NCI-H748 treated with DMSO at 0.1 percent for 48 hours (cell line): ENCODE measurements at regions not wholly inside any gene's neighbourhood (a gene's known extent, or its start where the extent isn't known, plus 50 kb on each side); places are given as distances from the start of the nearest gene placed in this dataset.

Source experiments
- DNase-seq: peaks from one replicate; lab custom pipeline; 2025; lab: John Stamatoyannopoulos, UW

DNA sequence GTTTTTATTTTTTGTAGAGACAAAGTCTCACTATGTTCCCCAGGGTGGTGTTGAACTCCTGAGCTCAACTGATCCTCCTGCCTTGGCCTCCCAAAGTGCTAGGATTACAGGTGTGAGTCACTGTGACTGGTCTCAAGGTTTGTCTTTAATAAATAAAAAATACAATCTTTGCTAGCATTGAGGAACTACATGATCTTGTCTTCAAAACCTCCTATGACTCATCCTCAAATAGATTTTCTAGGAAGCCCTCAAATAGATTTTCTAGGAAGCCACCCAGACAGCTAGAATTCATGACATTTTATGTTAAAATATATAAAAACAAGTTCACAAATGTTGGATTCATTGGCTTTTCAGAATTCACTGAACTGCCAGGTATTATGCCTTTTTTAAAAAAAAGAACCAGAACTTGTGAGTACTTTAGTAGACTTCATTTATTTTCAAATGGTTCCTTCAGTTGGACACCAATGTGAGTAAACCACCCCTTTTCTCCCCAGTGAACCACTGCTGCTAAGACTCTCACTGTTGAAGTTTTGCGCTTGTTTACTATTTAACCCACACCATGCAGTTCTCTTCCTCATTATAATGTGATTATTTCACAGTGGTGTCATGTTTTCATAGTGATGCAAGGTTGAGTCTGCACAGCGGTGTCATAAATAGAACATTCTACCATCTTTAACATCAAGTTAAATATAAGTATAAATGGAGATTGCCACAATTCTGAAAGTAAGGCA lies 303.9 kb downstream of the CASP12 start:
- DNase-seq: no peak

GRCh38 chr11:104588970-104589369 lies 309.3 kb downstream of the CASP12 start:
- DNase-seq: no peak

DNA sequence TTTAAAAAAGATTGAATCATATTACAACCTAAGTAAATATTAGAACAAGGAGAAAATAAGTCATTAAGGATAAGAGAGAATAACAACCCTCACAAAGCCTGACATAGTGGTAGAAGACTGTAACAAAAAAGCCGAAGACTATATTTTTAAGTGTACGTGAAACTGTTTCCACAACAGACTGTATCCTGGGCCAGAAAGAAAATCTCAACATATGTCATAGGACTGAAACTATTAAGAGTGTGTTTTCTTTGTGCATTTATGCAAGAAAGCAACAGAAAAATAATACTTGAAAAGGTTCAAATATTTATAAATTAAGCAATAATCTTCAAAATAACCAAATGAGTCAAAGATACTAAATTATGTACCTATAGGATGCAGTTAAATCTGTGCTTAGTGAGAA lies 309.8 kb downstream of the CASP12 start:
- DNase-seq: no peak

- DNase-seq: no peak
These were observed 313.4 kb downstream of the CASP12 start for GRCh38 chr11:104584823-104585222.

- no peak for DNase-seq
These were observed 314.4 kb downstream of the CASP12 start for GRCh38 chr11:104583857-104584256.

GRCh38 chr11:104582431-104582830 lies 315.8 kb downstream of the CASP12 start:
- DNase-seq: no peak

GRCh38 chr11:104581246-104581980 lies 316.8 kb downstream of the CASP12 start:
- DNase-seq: no peak

DNA sequence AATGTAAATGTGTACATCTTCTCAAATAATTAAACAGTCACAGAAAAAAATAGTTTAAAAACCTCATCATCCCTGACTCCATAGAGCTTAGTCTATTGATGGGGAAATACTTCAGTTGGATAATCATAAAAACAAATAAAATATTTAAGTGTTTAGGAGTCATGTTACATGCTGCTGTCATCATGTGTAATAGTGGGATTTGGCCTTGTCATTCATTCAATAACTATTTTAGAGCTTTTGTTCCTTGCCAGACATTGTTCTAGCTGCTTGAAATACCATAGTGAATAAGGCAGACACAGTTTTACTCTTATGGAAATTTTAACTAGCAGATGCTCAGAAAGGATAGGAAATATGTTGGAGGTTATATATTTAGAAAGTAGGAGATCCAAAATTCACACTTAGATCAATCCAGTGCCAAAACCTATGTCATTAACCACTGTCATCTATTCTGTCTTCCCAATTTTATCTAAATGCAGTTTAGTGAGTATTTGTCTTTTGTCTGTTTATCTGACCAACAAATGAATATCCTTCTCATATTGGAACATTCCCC lies 324.7 kb downstream of the CASP12 start:
- no peak for DNase-seq

DNA sequence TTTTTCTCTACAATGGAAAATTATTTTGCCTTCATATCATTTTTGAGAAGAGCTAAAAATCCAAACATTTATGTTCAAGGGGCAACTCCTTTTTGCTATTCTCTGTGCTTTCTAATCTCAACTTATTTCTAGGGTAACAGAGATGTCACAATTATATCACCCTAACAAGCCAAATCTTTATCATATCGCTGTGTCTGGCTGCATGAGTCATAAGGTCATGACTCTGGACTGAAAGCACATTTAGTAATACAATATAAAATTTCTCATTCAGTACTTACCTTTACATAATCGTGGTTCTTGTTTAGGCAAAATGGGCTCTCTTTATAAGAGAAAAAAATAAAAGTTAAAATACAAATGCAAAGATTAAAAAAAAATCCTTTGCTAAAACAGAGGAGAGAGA lies 326.0 kb downstream of the CASP12 start:
- DNase-seq: no peak

DNA sequence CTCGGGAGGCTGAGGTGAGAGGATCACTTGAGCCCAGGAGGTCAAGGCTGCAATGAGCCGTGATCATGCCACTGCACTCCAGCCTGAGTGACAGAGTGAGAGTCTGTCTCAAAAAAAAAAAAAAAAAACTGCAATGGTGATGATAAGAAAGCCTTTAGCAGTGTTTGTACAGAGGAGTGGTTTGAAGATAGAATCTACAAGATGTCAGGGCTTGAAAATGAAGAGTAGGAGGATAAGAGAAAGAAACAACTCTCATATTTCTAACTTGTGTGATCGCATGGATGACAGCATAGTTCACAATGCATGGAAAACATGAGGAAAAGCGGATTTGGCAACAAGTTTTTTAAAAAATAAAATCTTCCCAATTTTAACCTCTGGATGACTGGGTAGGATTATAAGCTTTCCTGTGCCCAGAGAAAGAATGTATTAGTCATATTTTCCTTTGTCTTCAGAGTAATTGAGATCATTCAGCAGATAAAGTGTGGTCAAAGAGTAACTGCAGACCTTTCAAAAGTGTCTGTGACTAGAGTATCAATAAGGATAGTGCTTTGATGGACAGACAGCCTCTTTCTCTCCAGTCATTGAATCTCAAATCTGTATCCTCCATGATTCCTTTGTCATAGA lies 328.1 kb downstream of the CASP12 start:
- DNase-seq: no peak

DNA sequence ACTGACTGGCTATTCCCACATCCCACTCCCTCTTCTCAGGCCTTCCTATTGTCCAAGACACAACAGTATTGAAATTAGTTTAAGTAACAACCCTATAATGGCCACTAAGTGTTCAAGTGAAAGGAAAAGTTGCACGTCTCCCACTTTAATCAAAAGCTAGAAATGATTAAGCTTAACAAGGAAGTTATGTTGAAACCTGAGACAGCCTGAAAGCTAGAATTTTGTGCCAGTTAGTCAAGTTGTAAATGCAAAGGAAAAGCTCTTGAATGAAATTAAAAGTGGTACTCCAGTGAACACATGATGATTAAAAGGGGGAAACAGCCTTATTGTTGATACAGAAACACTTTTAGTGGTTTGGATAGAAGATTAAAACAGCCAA lies 332.7 kb downstream of the CASP12 start:
- DNase-seq: no peak

DNA sequence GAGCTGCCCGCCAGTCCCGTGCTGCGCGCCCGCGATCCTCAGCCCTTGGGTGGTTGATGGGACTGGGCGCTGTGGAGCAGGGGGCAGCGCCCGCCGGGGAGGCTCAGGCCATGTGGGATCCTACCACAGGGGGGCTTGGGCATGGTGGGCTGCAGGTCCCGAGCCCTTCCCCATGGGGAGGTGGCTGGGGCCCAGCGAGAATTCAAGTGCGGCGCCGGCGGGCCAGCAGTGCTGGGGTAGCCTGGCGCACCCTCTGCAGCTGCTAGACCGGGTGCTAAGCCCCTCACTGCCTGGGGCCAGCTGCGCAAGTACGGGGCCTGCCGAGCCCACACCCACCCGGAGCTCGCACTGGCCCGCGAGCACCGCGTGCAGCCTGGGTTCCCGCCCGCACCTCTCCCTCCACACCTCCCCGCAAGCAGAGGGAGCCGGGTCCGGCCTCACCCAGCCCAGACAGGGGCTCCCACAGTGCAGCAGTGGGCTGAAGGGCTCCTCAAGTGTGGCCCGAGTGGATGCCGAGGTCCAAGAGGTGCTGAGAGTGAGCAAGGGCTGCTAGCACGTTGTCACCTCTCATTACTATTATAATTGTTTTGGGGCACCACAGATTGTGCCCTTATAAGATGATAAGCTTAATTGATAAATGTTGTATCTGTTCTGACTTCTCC lies 333.2 kb downstream of the CASP12 start:
- DNase-seq: no peak

DNA sequence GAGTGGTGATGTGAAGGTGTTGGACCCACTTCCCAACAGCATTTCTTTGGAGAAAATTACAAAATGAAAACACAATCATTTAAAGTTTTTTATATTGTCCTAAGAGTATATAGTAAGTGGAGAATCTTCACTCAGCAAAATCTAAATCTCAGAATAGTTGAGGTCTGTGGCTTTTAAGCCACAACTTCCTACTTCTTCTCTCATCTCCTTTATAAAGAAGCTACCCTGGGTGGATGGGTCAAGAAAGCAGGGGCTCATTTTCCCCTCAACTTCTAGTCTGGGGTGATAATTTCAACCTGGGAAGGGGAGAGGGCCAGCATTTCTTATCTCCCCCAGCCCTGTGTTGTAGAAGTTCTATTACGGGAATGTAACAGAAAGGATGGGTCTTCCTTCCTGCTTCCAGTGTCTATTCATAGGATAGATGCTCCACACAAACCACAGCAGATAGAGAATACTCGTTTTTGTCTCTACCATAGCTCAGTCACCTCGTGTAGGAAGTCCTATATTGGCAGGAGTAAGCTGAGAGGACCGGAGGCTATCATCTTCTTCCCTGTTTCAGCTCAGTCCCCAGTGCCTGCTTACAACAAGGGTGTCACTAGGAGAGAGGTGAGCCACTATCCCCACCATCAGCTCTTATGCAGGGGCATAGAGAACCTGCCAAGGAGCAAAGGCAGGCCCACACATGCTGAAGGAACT lies 341.5 kb downstream of the CASP12 start:
- no peak for DNase-seq

- no peak for DNase-seq
These were observed 349.2 kb downstream of the CASP12 start for GRCh38 chr11:104549019-104549418.

DNA sequence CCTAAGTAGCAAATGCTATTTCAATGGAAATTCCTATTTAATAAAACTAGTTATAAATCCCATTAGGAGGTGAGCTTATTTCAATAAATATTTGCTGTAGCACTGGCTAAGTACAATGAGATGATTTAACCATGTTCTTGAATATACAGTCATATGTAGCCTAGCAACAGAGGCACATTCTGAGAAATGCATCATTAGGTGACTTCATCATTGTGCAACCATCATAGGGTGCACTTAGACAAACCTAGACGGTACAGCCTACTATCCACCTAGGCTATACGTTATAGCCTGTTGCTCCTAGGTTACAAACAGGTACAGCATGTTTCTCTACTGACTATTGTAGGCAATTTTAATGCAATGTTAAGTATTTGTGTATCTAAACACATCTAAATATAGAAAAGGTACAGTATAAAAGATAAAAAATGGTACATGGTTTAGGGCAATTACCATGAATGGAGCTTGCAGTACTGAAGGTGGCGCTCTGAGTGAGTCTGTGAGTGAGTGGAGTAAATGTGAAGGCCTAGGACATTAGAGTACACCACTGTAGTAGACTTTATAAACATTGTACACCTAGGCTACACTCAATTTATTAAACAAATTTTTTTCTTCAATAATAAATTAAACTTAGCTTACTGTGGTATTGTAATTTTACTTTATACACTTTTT lies 350.1 kb downstream of the CASP12 start:
- no peak for DNase-seq

GRCh38 chr11:104546501-104546900 lies 351.8 kb downstream of the CASP12 start:
- no peak for DNase-seq

- DNase-seq: no peak
These were observed 356.6 kb downstream of the CASP12 start for GRCh38 chr11:104541701-104542100.

- DNase-seq: no peak
These were observed 359.9 kb downstream of the CASP12 start for GRCh38 chr11:104538313-104538712.

DNA sequence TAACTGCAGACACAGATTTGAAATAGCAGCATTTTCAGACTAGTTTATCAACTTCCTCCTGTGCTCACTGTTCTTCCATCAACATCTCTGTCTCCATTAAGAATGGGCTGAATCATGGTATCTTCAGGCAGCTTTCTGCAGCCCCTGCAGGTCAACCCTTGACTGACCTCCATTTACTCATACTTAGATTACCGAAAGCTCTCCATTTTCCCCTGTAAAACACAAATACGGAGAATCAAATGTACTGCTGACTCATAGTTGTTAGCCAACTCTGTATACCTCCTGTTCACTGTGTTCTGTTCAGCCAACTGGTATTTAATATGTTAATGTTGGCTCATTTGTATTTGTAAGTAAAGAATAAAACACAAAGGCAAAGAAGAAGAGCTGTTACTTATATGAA lies 364.0 kb downstream of the CASP12 start:
- DNase-seq: no peak

- DNase-seq: no peak
These were observed 366.4 kb downstream of the CASP12 start for GRCh38 chr11:104531894-104532293.

DNA sequence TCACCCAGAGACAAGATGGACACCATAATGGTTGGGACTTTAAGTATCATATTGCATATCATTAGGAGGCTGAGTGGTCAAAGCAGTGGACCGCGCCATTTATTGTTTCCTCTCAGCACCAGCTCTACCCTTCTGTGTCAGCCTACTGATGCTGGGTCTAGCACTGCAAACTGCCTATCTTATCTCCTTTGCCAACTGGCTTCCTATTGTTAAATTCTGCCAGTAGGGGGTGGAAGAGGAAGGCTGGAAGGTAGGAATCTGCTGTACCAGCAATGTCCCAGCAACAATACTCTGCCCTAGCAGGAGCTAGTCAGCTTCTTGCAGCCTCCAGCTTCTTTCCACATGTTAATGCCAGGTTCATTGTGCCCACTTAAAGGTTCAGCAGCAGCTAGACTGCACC lies 367.1 kb upstream of the PDGFD start:
- DNase-seq: no peak
